HEK293T (cell line): ENCODE measurements at regions not wholly inside any gene's neighbourhood (a gene's known extent, or its start where the extent isn't known, plus 50 kb on each side); places are given as distances from the start of the nearest gene placed in this dataset.
"Not testable (repeated sequence)": the region's sequence is repeated elsewhere in the genome, so short reads cannot be mapped to it uniquely, and the experiment has no call there.

ENCODE experiments used
- CTCF ChIA-PET: fragments of 350-600 bp; formaldehyde crosslinking; extraction: SDS; loops from one replicate; lab custom pipeline; 2021; ENCODE audit warnings: antibody characterized with exemption, inconsistent platforms; lab: Yijun Ruan, JAX
- POLR2A ChIA-PET: fragments of 350-600 bp; formaldehyde crosslinking; extraction: SDS; loops from one replicate; lab custom pipeline; 2020; ENCODE audit warnings: antibody characterized with exemption, inconsistent platforms; lab: Yijun Ruan, JAX
- DNase-seq: peaks from one replicate; pipeline ENCODE4 v3.0.0; 2012; ENCODE audit warnings: mixed read lengths; ENCODE audit errors: extremely low spot score
- ARNT ChIP-seq: fragments of 450-650 bp; IDR thresholded peaks from 2 replicates; pipeline ENCODE4 v1.6.1; 2017; ENCODE audit warnings: mild to moderate bottlenecking
- BHLHE40 ChIP-seq: fragments of 450-650 bp; IDR thresholded peaks from 2 replicates; pipeline ENCODE4 v1.6.1; 2016; ENCODE audit warnings: mild to moderate bottlenecking, moderate library complexity, borderline replicate concordance
- CTBP1 ChIP-seq: fragments of 450-650 bp; IDR thresholded peaks from 2 replicates; pipeline ENCODE4 v1.6.1; 2016; ENCODE audit warnings: borderline replicate concordance
- ELF4 ChIP-seq: fragments of 450-650 bp; IDR thresholded peaks from 2 replicates; pipeline ENCODE4 v1.6.1; 2017; ENCODE audit warnings: antibody characterized with exemption
- FOXA1 ChIP-seq: fragments of 450-650 bp; IDR thresholded peaks from 2 replicates; pipeline ENCODE4 v1.6.1; 2016; ENCODE audit warnings: mild to moderate bottlenecking
- FOXK2 ChIP-seq: fragments of 450-650 bp; IDR thresholded peaks from 2 replicates; pipeline ENCODE4 v1.6.1; 2016; ENCODE audit warnings: mild to moderate bottlenecking
- FOXM1 ChIP-seq: fragments of 450-650 bp; IDR thresholded peaks from 2 replicates; pipeline ENCODE4 v1.6.1; 2017; ENCODE audit warnings: mild to moderate bottlenecking, borderline replicate concordance
- HDGF ChIP-seq: fragments of 450-650 bp; IDR thresholded peaks from 2 replicates; pipeline ENCODE4 v1.6.1; 2017; ENCODE audit warnings: antibody characterized with exemption, borderline replicate concordance
- L3MBTL2 ChIP-seq: fragments of 450-650 bp; conservative IDR thresholded peaks from 2 replicates; pipeline ENCODE4 v1.6.1; 2016; ENCODE audit warnings: mild to moderate bottlenecking
- LEF1 ChIP-seq: fragments of 450-650 bp; IDR thresholded peaks from 2 replicates; pipeline ENCODE4 v1.6.1; 2017; ENCODE audit warnings: mild to moderate bottlenecking, borderline replicate concordance
- NFRKB ChIP-seq: fragments of 450-650 bp; IDR thresholded peaks from 2 replicates; pipeline ENCODE4 v1.6.1; 2016; ENCODE audit warnings: mild to moderate bottlenecking, moderate library complexity
- SP1 ChIP-seq: fragments of 450-650 bp; IDR thresholded peaks from 2 replicates; pipeline ENCODE4 v1.6.1; 2017
- SUZ12 ChIP-seq: fragments of 450-650 bp; IDR thresholded peaks from 2 replicates; pipeline ENCODE4 v1.6.1; 2016; ENCODE audit warnings: mild to moderate bottlenecking
- TARDBP ChIP-seq: fragments of 450-650 bp; IDR thresholded peaks from 2 replicates; pipeline ENCODE4 v1.6.1; 2016
- ZNF384 ChIP-seq: fragments of 450-650 bp; IDR thresholded peaks from 2 replicates; pipeline ENCODE4 v1.6.1; 2016
- TF ChIP-seq, protein P1 (sequence below): fragments of 450-650 bp; IDR thresholded peaks from 2 replicates; pipeline ENCODE4 v1.6.1; 2016

DNA sequence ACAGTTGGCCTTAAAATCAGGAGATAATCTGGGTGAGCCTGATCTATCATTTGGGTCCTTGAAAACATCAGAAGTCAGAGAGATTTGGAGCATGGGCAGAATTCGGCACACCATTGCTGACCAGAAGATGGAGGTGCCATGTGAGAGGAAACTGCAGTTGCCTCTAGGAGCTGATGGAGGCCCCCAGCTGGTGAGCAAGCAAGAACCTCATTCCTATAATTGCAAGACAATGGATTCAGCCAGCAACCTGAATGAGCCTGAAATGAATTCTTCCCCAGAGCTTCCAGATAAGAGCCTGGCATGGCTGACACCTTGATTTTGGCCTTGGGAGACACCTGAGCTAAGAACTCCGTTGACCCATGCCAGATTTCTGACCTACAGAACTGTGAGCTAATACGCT, 76.3 kb upstream of the FYN start:
- ChIA-PET POLR2A (interaction anchor here (1.1 kb wide), 1 partner anchor 9 kb away, joined by 7 read pairs; no protein-coding TSS in a partner anchor), CTCF (interaction anchor here (1.0 kb wide), 1 partner anchor 18 kb away, joined by 5 read pairs; no protein-coding TSS in a partner anchor)
- TF ChIP-seq CTBP1 = no peak
- no peak for TF ChIP-seq ZNF384
- TF ChIP-seq FOXM1 = no peak
- no peak for DNase-seq

DNA sequence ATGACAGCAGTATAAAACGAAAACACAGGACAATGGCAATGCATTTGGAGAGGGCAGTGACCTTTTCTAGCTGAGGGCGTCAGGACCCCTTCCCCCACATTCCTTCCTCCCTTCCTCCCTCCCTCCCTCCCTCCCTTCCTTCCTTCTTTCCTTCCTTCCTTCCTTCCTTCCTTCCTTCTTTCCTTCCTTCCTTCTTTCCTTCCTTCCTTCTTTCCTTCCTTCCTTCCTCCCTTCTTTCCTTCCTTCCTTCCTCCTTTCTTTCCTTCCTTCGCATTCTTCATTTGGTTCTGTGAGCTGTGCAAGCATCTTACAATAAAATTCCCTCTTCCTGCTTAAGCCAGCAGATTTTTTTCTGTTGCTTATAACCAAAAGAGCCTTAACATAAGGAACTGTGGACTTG, 76.7 kb upstream of the FYN start:
- POLR2A ChIA-PET = interaction anchor here (1.1 kb wide), 1 partner anchor 9 kb away, joined by 7 read pairs; no protein-coding TSS in a partner anchor
- CTCF ChIA-PET = interaction anchor here (1.0 kb wide), 1 partner anchor 17 kb away, joined by 5 read pairs; no protein-coding TSS in a partner anchor
- not testable (repeated sequence) for DNase-seq

DNA sequence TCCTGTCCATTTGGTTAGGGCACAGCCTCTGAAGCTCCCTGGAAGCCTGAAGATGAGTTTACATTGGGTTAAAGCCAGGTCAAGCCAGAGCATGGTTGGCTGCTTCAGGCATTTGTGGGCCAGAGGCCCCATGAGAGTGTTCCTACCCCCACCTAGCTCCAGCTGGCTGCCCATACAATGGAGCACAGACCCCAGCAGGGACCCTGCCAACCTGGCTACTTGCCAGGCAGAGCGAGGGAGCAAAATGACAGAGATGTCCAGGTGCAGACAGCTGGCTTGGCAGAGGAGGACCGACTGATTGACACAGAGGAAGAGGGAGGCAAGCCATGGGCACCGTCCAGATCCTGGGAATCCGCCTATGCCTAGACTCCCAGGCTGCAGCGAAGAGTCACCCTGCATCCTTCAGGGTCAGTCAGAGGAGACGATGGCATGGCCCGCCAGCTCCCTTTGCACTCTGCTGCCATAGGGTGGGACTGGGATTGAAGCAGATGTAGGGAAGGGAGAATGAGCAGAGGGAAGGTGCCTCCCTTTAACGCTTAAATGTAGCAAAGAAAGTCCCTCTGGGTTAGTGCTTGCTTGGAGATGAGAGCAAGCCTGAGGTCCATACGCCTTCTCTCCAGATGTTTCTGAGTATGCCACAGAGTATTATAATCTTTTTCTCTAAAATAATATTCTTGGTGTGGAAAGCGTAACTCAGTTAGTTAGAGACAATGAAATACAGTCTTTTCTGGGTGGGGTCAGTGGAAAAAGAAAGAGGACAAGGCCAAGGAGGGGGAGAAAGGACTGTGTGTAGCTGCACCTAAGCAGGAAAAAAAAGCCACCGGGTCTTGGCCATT, 77.6 kb upstream of the FYN start:
- CTCF ChIA-PET = no interaction called here
- DNase-seq = no peak
- POLR2A ChIA-PET = interaction anchor here (0.6 to 1.1 kb wide), 2 partner anchors 8 to 347 kb away, joined by 4 to 7 read pairs; no protein-coding TSS in a partner anchor
- TF ChIP-seq FOXK2 (no peak), BHLHE40 (no peak), ARNT (no peak), ELF4 (no peak), CTBP1 (no peak), SP1 (no peak), NFRKB (no peak)
- TF ChIP-seq, protein P1, sequence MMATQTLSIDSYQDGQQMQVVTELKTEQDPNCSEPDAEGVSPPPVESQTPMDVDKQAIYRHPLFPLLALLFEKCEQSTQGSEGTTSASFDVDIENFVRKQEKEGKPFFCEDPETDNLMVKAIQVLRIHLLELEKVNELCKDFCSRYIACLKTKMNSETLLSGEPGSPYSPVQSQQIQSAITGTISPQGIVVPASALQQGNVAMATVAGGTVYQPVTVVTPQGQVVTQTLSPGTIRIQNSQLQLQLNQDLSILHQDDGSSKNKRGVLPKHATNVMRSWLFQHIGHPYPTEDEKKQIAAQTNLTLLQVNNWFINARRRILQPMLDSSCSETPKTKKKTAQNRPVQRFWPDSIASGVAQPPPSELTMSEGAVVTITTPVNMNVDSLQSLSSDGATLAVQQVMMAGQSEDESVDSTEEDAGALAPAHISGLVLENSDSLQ = no peak

DNA sequence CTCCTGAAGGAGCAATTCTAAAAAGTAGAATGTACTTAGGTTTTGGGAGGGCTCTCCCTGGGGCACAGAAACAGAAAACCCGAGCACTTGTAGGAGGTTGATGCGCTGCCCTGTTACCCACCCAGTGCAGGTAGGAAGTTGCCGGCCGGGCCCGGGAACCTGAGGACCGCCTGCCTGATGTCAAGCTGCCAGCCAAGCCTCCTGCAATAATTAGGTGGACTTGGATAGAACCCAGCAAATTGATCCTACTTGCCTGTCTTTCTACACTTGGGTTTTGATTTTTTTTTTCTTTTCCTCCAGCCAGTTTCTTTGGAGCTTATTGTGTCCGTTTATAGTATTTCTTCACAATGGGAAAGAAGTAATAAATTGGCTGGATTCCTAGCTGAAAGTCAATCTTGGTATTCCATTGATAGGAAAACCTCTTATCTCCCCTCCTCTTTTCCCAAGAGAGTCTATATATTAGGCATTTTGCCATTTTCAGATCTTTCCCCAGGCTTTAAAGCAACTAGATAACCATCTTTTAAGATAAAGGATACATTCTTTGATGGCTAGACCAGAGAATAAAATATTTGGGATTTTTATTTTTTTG, 78.3 kb upstream of the FYN start:
- DNase-seq = no peak
- TF ChIP-seq FOXA1 (no peak), L3MBTL2 (no peak), FOXK2 (no peak), ELF4 (no peak), SP1 (no peak), SUZ12 (no peak), ZNF384 (no peak), CTBP1 (no peak), LEF1 (no peak), TARDBP (no peak), NFRKB (no peak), FOXM1 (no peak), BHLHE40 (no peak), HDGF (no peak), ARNT (no peak)
- TF ChIP-seq, protein P1 = no peak
- POLR2A ChIA-PET = no interaction called here
- CTCF ChIA-PET = no interaction called here

DNA sequence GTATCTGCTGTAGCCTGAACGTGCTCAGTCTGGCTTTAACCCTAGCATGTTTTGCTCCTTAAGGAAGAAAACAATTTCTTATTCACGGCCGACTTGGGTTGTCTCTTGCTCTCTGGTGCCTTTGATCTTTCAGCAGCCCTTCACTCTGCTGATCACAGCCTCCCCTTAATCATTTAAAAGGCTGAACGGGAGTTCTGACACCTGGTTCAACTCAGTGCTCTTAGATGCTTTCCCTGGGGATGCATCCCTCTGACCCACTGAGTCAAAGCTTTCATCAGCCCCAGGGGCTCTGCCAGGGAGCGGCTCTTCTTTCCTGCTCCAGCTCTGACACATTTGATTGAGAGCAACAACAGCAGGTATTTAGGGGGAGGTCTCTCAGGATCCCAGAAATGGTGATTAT, 79.0 kb upstream of the FYN start:
- CTCF ChIA-PET = no interaction called here
- DNase-seq = no peak
- POLR2A ChIA-PET = no interaction called here
- TF ChIP-seq TARDBP (no peak), BHLHE40 (no peak), SUZ12 (no peak), ELF4 (no peak), L3MBTL2 (no peak), FOXA1 (no peak), FOXM1 (no peak), FOXK2 (no peak)
- TF ChIP-seq, protein P1 = no peak

DNA sequence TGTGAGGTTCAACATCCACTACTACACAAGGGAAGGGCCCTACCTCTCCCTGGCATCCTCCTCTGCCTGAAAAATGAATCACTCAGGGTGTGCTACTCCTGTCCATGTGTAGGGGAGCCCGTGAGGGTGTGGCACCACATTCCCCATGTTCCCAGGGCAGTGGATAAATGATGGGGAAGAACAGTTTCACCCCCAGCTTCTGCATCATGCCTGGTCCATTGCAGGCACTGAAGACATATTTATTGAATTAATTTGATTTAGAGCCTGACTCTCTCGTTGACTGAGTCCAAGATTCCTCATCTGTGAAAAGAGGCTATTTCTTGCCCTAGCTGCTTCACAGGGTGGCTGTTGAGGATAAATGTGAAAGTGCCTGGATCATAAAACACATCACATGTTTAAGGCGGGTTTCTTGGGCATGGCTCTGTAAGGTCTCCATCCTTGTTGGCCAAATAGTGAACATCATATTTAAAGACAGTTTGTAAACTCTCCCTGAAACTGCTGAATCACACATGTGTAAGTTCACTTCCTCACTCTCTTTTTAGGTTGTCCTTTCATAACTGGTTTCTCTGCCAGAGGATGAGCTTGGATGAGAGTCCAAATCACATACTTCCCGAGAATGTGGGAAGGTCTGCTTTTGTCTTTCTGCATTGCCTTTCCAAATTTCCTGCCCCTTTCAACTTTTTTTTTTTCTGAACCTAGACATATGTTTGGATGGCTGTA, 79.7 kb upstream of the FYN start:
- TF ChIP-seq ARNT (no peak), NFRKB (no peak), HDGF (no peak), TARDBP (no peak), SP1 (no peak), ELF4 (no peak), FOXK2 (no peak), ZNF384 (no peak), BHLHE40 (no peak), LEF1 (no peak), FOXM1 (no peak), L3MBTL2 (no peak), SUZ12 (no peak), CTBP1 (no peak)
- TF ChIP-seq, protein P1 = no peak
- POLR2A ChIA-PET = interaction anchor here (0.6 kb wide), 1 partner anchor 123 kb away, joined by 4 read pairs; no protein-coding TSS in a partner anchor
- DNase-seq = no peak
- CTCF ChIA-PET = interaction anchor here (0.6 kb wide), 1 partner anchor 311 kb away, joined by 3 read pairs; no protein-coding TSS in a partner anchor
